Hypothalamus (tissue), 51 donors: ENCODE measurements at regions not wholly inside any gene's neighbourhood (a gene's known extent, or its start where the extent isn't known, plus 50 kb on each side); places are given as distances from the start of the nearest gene placed in this dataset.

ENCODE experiments used
- DNase-seq, 51 donors: peaks; one replicate each; lab custom pipeline; 2025; lab: John Stamatoyannopoulos, UW

- no peak for DNase-seq
Measured at GRCh38 chr2:176388861-176389260, 119.6 kb downstream of the MTX2 start.

GRCh38 chr2:176390276-176391147, 121.3 kb downstream of the MTX2 start:
- DNase-seq, result no peak

GRCh38 chr2:176391148-176391419, 121.8 kb downstream of the MTX2 start:
- no peak for DNase-seq

GRCh38 chr2:176392249-176392648, 123.0 kb downstream of the MTX2 start:
- DNase-seq, result no peak

- no peak for DNase-seq
Measured at GRCh38 chr2:176392744-176393414, 123.6 kb downstream of the MTX2 start.

- DNase-seq, result no peak
Measured at GRCh38 chr2:176395273-176395854, 126.1 kb downstream of the MTX2 start.

GRCh38 chr2:176398243-176399073, 129.2 kb downstream of the MTX2 start:
- DNase-seq, result no peak

GRCh38 chr2:176399074-176399598, 129.9 kb downstream of the MTX2 start:
- DNase-seq, result no peak

GRCh38 chr2:176405477-176405876, 136.2 kb downstream of the MTX2 start:
- no peak for DNase-seq

- DNase-seq, result no peak
Measured at GRCh38 chr2:176407706-176408105, 138.5 kb downstream of the MTX2 start.

GRCh38 chr2:176409671-176410070, 140.4 kb downstream of the MTX2 start:
- no peak for DNase-seq

- DNase-seq, result no peak
Measured at GRCh38 chr2:176412136-176412535, 142.9 kb downstream of the MTX2 start.

- no peak for DNase-seq
Measured at GRCh38 chr2:176413786-176414185, 144.5 kb downstream of the MTX2 start.

- no peak for DNase-seq
Measured at GRCh38 chr2:176414641-176415040, 145.4 kb downstream of the MTX2 start.

- DNase-seq, result no peak
Measured at GRCh38 chr2:176415174-176415895, 146.1 kb downstream of the MTX2 start.

GRCh38 chr2:176415937-176416499, 146.8 kb downstream of the MTX2 start:
- no peak for DNase-seq

- DNase-seq, result no peak
Measured at GRCh38 chr2:176418768-176419167, 149.5 kb downstream of the MTX2 start.

- no peak for DNase-seq
Measured at GRCh38 chr2:176419591-176420071, 150.4 kb downstream of the MTX2 start.

- DNase-seq, result no peak
Measured at GRCh38 chr2:176421297-176422050, 152.2 kb downstream of the MTX2 start.
